Jurkat, Clone E6-1 (cell line): ENCODE measurements at regions not wholly inside any gene's neighbourhood (a gene's known extent, or its start where the extent isn't known, plus 50 kb on each side); places are given as distances from the start of the nearest gene placed in this dataset.
A peak's percentile ranks its signal among the peaks of the same experiment; 100 is the strongest.

ENCODE experiments used
- DNase-seq: peaks from one replicate; pipeline ENCODE4 v3.0.0-alpha.2; 2011; ENCODE audit warnings: low read depth, low spot score
- H3K4me3 ChIP-seq: 2 replicates; pipeline ENCODE4 v1.5.1; 2011; ENCODE audit warnings: mild to moderate bottlenecking, low read length, control low read depth, moderate library complexity

GRCh38 chr11:29435421-29435820 lies 581.4 kb downstream of the KCNA4 start:
- no peak overlapping the region for H3K4me3 ChIP-seq
- no peak for DNase-seq

- no peak for DNase-seq
- no peak overlapping the region for H3K4me3 ChIP-seq
Observed at GRCh38 chr11:29432719-29433325, 584.0 kb downstream of the KCNA4 start.

- DNase-seq = no peak
- no peak overlapping the region for H3K4me3 ChIP-seq
Observed at GRCh38 chr11:29405305-29405704, 611.5 kb downstream of the KCNA4 start.

- DNase-seq = no peak
- H3K4me3 ChIP-seq = no peak overlapping the region
Observed at GRCh38 chr11:29395555-29396072, 621.2 kb downstream of the KCNA4 start.

GRCh38 chr11:29389793-29390192 lies 627.0 kb downstream of the KCNA4 start:
- H3K4me3 ChIP-seq = no peak overlapping the region
- no peak for DNase-seq

- DNase-seq = no peak
- no peak overlapping the region for H3K4me3 ChIP-seq
Observed at GRCh38 chr11:29373725-29374124, 643.1 kb downstream of the KCNA4 start.

GRCh38 chr11:29368126-29368525 lies 648.7 kb downstream of the KCNA4 start:
- no peak for DNase-seq
- no peak overlapping the region for H3K4me3 ChIP-seq

GRCh38 chr11:29364006-29364405 lies 652.8 kb downstream of the KCNA4 start:
- no peak for DNase-seq
- H3K4me3 ChIP-seq = no peak overlapping the region

- H3K4me3 ChIP-seq = no peak overlapping the region
- no peak for DNase-seq
Observed at GRCh38 chr11:29361369-29361768, 655.5 kb downstream of the KCNA4 start.

GRCh38 chr11:29353833-29354232 lies 663.0 kb downstream of the KCNA4 start:
- no peak for DNase-seq
- no peak overlapping the region for H3K4me3 ChIP-seq

- no peak overlapping the region for H3K4me3 ChIP-seq
- DNase-seq = no peak
Observed at GRCh38 chr11:29352273-29352795, 664.5 kb downstream of the KCNA4 start.

- no peak for DNase-seq
- no peak overlapping the region for H3K4me3 ChIP-seq
Observed at GRCh38 chr11:29351301-29351873, 665.4 kb downstream of the KCNA4 start.

GRCh38 chr11:29343465-29344333 lies 673.1 kb downstream of the KCNA4 start:
- peak; percentile 41 for DNase-seq
- no peak overlapping the region for H3K4me3 ChIP-seq

- DNase-seq = no peak
- H3K4me3 ChIP-seq = no peak overlapping the region
Observed at GRCh38 chr11:29336727-29337575, 679.9 kb downstream of the KCNA4 start.

GRCh38 chr11:29334776-29335130 lies 682.1 kb downstream of the KCNA4 start:
- H3K4me3 ChIP-seq = no peak overlapping the region
- no peak for DNase-seq

- no peak overlapping the region for H3K4me3 ChIP-seq
- DNase-seq = peak; percentile 11
Observed at GRCh38 chr11:29333993-29334775, 682.6 kb downstream of the KCNA4 start.

GRCh38 chr11:29331451-29332010 lies 685.3 kb downstream of the KCNA4 start:
- no peak overlapping the region for H3K4me3 ChIP-seq
- no peak for DNase-seq

- DNase-seq = peak; percentile 5
- H3K4me3 ChIP-seq = no peak overlapping the region
Observed at GRCh38 chr11:29328961-29329441, 687.8 kb downstream of the KCNA4 start.
